Omental fat pad (tissue), 3 donors: ENCODE measurements at regions not wholly inside any gene's neighbourhood (a gene's known extent, or its start where the extent isn't known, plus 50 kb on each side); places are given as distances from the start of the nearest gene placed in this dataset.

ENCODE experiments used
- ATAC-seq: fragments of 150-250 bp; one replicate; pipeline ENCODE4 v1.9.1; 2016; ENCODE audit warnings: mild to moderate bottlenecking, moderate library complexity; ENCODE audit not compliant: low FRiP score
- DNase-seq: peaks from one replicate; pipeline ENCODE4 v3.0.0-alpha.2; 2019; ENCODE audit warnings: low spot score
- CTCF ChIP-seq, 3 donors: fragments of 450-650 bp; IDR thresholded peaks; one replicate each; pipeline ENCODE4 v1.5.1; 2016 to 2017; ENCODE audit warnings: antibody characterized with exemption in 3 of 3, mild to moderate bottlenecking in 3 of 3, moderate library complexity in 2 of 3

DNA sequence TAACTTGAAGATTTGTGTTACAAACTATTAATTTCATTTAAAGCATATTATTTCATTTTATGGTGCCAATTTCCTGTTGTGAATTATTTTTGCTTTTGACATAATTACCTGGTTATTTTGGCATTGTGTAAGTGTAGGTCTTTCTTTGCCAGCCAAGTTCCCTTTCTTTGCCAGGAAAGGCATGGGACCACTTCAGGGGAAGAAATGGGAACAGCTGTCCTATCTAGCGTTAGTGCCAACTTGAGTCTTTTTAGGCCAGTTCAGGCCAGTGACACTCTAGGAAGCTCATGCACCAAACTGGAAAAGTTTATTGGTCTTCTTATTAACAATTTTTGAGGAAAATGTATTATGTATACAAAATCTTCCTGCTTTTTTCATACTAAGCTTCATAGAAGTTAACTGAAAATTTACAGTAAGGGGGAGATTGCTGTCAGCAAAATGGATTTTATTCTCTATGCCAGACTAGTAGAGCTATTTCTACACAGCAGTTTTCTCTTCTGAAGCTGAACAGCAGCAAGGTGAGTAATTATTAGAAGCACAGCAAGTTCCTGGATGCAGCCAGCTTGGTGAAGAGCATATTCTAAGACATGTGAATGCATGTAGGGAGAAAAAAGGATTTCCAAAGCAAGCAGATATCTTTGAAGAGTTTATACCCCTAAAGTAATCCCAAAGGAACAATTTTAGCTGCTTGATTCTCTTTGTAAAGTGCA, 914.6 kb upstream of the ADGRL4 start:
- DNase-seq (no peak), ATAC-seq (no peak)
- no peak for TF ChIP-seq CTCF (IDR thresholded peaks at IDR 0.05)

- no peak for DNase-seq
- no peak for TF ChIP-seq CTCF (IDR thresholded peaks at IDR 0.05)
- no peak for ATAC-seq
Measured at GRCh38 chr1:79914896-79915295, 908.4 kb upstream of the ADGRL4 start.

GRCh38 chr1:79912813-79913212, 906.3 kb upstream of the ADGRL4 start:
- no peak for DNase-seq
- ATAC-seq: no peak
- TF ChIP-seq CTCF (IDR thresholded peaks at IDR 0.05): no peak

DNA sequence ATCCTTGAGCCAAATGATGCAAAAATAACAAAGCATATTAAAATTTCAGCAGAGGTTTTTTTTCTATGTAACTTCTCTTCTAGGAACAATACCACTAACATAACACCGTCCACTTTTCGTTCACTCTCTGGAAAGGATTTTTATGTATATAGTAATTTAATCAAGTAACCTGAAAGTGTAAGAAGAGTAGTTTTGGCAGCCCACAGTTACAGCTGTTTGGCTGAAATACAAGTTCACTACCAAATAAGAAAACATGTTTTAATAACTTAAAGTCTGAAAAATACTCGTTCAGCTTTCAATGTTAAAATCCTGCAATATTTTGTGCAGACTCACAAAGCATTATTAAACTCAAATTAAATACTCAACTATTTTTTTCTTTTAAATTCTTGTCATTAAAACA, 896.8 kb upstream of the ADGRL4 start:
- ATAC-seq (no peak), DNase-seq (no peak)
- TF ChIP-seq CTCF (IDR thresholded peaks at IDR 0.05): no peak

GRCh38 chr1:79902418-79902817, 895.9 kb upstream of the ADGRL4 start:
- no peak for TF ChIP-seq CTCF (IDR thresholded peaks at IDR 0.05)
- ATAC-seq (no peak), DNase-seq (no peak)

DNA sequence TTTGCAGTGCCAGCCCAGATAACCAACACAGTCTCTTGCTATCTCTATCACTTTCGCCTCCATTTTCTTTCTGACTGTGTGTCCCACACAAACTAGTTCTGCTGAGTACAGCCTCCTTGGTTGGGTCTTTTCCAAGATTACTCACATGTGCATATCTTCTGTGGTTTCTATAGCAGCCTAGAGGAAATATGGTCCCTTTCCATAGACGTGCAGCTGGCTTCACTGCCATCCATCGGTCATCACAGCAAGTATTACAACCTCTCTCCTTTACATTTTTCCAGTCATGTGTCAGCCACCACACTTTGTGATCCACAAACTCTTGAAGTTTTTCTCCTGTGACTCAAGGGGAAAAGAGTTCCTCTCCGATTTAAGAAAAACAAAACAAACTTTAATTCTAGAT, 893.4 kb upstream of the ADGRL4 start:
- DNase-seq (no peak), ATAC-seq (no peak)

More for the DNA sequence above, 893.4 kb upstream of the ADGRL4 start:
- no peak for TF ChIP-seq CTCF (IDR thresholded peaks at IDR 0.05)
